ENCODE measurements at regions not wholly inside any gene's neighbourhood (a gene's known extent, or its start where the extent isn't known, plus 50 kb on each side); places are given as distances from the start of the nearest gene placed in this dataset.

DNA sequence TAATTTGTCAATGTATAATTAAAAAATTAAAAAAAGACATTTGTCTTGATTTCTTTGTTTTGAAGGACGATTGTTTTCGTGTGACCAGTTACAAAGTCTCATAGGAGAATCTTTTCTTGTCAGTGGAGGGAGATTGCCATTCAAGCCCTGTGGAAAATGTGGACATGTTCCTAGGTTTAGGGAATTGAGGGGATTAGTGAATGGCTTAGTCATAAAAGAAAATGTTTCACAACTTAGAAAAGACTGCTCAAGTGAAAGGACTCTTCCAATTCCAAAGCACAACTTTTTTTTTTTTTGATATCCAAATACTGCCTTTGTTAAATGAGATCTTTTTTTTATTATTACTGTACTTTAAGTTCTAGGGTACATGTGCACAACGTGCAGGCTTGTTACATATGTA is 140.7 kb upstream of the HABP2 start:
- intact Hi-C loops (cut with micrococcal nuclease), result no loop called here
- H3K36me3 ChIP-seq (ENCODE audit: control insufficient read depth in 1 of 2, insufficient read depth in 2 of 2, low read length in 2 of 2), result no peaks in the 10 kb centered on the region
- no TSS peak for BruUV-seq (replicated peaks)

More for the DNA sequence above, 140.7 kb upstream of the HABP2 start:
- Histone ChIP-seq H3K4me1 (ENCODE audit: control insufficient read depth in 1 of 2, insufficient read depth in 2 of 2, low read length in 2 of 2) (no peaks in the 10 kb centered on the region), H3K27me3 (ENCODE audit: insufficient read depth, low read length) (peaks cover 44% of the 10 kb centered on the region; the same call in 1 of the 2 replicates), H2AFZ (ENCODE audit: low read depth, low read length, poor library complexity, severe bottlenecking) (no peak overlapping the region), H3K4me2 (ENCODE audit: low read length) (no peak overlapping the region), H3K4me3 (replicated peaks in 1 of 2; ENCODE audit: low read depth in 1 of 2, low read length in 2 of 2) (no peak overlapping the region), H3K9me3 (ENCODE audit: control insufficient read depth in 1 of 2, insufficient read depth in 1 of 2, low read depth in 1 of 2, low read length in 2 of 2) (no peaks in the 10 kb centered on the region), H3K27ac (ENCODE audit: low read depth, low read length) (no peak overlapping the region), H4K20me1 (ENCODE audit: insufficient read depth) (no peaks in the 10 kb centered on the region), H3K79me2 (ENCODE audit: insufficient read depth, low read length) (no peaks in the 10 kb centered on the region), H3K9ac (ENCODE audit: low read length) (no peak overlapping the region), H3K9me2 (ENCODE audit: insufficient read depth) (no peaks in the 10 kb centered on the region)
- ATAC-seq, result no peak
- RAD21 ChIA-PET (ENCODE audit: low non-redundant PET in 1 of 2, low total read pairs in 2 of 2, uncharacterized antibody in 2 of 2, unreplicated experiment in 2 of 2), result no interaction called here
- POLR2A ChIA-PET, result no interaction called here
- CTCF ChIA-PET, result no interaction called here
- DNase-seq (ENCODE audit: low read depth, low spot score), result no peak
- TF ChIP-seq EZH2 (IDR thresholded peaks at IDR 0.05) (no peak), ZNF274 (IDR thresholded peaks at IDR 0.05; ENCODE audit: low read depth, low read length) (no peak), SIN3A (IDR thresholded peaks at IDR 0.05; ENCODE audit: low read depth) (no peak), POLR2A (IDR thresholded peaks at IDR 0.05; ENCODE audit: borderline replicate concordance, extremely low read depth, insufficient read depth, insufficient read length) (no peak), TCF7L2 (IDR thresholded peaks at IDR 0.05; ENCODE audit: borderline replicate concordance, extremely low read depth, insufficient read depth, insufficient read length) (no peak), SRF (IDR thresholded peaks at IDR 0.05; ENCODE audit: low read depth) (no peak), FOSL1 (IDR thresholded peaks at IDR 0.05; ENCODE audit: low read depth) (no peak)
- TF ChIP-seq, protein P1, sequence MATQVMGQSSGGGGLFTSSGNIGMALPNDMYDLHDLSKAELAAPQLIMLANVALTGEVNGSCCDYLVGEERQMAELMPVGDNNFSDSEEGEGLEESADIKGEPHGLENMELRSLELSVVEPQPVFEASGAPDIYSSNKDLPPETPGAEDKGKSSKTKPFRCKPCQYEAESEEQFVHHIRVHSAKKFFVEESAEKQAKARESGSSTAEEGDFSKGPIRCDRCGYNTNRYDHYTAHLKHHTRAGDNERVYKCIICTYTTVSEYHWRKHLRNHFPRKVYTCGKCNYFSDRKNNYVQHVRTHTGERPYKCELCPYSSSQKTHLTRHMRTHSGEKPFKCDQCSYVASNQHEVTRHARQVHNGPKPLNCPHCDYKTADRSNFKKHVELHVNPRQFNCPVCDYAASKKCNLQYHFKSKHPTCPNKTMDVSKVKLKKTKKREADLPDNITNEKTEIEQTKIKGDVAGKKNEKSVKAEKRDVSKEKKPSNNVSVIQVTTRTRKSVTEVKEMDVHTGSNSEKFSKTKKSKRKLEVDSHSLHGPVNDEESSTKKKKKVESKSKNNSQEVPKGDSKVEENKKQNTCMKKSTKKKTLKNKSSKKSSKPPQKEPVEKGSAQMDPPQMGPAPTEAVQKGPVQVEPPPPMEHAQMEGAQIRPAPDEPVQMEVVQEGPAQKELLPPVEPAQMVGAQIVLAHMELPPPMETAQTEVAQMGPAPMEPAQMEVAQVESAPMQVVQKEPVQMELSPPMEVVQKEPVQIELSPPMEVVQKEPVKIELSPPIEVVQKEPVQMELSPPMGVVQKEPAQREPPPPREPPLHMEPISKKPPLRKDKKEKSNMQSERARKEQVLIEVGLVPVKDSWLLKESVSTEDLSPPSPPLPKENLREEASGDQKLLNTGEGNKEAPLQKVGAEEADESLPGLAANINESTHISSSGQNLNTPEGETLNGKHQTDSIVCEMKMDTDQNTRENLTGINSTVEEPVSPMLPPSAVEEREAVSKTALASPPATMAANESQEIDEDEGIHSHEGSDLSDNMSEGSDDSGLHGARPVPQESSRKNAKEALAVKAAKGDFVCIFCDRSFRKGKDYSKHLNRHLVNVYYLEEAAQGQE (IDR thresholded peaks at IDR 0.05; ENCODE audit: low read depth), result no peak
- TF ChIP-seq, protein P2, sequence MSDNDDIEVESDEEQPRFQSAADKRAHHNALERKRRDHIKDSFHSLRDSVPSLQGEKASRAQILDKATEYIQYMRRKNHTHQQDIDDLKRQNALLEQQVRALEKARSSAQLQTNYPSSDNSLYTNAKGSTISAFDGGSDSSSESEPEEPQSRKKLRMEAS (IDR thresholded peaks at IDR 0.05), result no peak
